B cell (primary cell): ENCODE measurements at regions not wholly inside any gene's neighbourhood (a gene's known extent, or its start where the extent isn't known, plus 50 kb on each side); places are given as distances from the start of the nearest gene placed in this dataset.
"Not testable (repeated sequence)": the region's sequence is repeated elsewhere in the genome, so short reads cannot be mapped to it uniquely, and the experiment has no call there.

Experiments used
- CTCF ChIP-seq: fragments of 200-600 bp; IDR thresholded peaks from one replicate; pipeline ENCODE4 v1.8.0; 2022; ENCODE audit warnings: antibody characterized with exemption, mild to moderate bottlenecking
- EZH2 ChIP-seq: IDR thresholded peaks from 2 replicates; pipeline ENCODE4 v1.6.1; 2012; ENCODE audit warnings: borderline replicate concordance, low read depth, mild to moderate bottlenecking, moderate library complexity, low read length; ENCODE audit not compliant: insufficient read depth, poor library complexity, severe bottlenecking

- not testable (repeated sequence) for TF ChIP-seq CTCF, EZH2
These were observed 80.1 kb upstream of the RAI2 start for GRCh38 chrX:17941171-17941570.
